HG03520 (cell line): ENCODE measurements at regions not wholly inside any gene's neighbourhood (a gene's known extent, or its start where the extent isn't known, plus 50 kb on each side); places are given as distances from the start of the nearest gene placed in this dataset.
A peak's percentile ranks its signal among the peaks of the same experiment; 100 is the strongest.
"Not testable (repeated sequence)": the region's sequence is repeated elsewhere in the genome, so short reads cannot be mapped to it uniquely, and the experiment has no call there.

Source experiments
- ATAC-seq: cut with Tn5 transposase; IDR thresholded peaks from one replicate; pipeline ENCODE4 v1.9.1; 2021; ENCODE audit warnings: mild to moderate bottlenecking, moderate library complexity; ENCODE audit not compliant: unreplicated experiment

DNA sequence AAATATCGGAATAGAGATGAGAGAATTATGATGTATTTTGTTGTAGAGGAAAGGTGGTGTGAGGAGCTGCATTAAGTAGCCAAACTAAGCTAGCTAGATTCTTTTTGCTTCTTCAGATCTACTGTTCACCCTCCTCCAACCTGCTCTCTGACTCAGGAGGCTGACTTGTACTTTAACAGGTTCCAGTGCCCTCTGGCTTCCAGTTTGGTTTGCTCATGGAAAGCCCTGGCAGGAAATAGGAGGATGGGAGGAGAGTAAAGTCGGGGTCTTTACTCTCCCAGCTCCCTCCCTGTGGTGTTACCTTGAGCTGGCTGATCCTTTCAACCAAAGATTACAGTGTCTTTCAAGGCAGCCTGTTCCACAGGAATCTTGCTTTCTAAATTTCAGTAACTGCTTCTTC lies 277.0 kb upstream of the EDA2R start:
- no peak for ATAC-seq

GRCh38 chrX:66914080-66914479 lies 275.2 kb upstream of the EDA2R start:
- no peak for ATAC-seq

DNA sequence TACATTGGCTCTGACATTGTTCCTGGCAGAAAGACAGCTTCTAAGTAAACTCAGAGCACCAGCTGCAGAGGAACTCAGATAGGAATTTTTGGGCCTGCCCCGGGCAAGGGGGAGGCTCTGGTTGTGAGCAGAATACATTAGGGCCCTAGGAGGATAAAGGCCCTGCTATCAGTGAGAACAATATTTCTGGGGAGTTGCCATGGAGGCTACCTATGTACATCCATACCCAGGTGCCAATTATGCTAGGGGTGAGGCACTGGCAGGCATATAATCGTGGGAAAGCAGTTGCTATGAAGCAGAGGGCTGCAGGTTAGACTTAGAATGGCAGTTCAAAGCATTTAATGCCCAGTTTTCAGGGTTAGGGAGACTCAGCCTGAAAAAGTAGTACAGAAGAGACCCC lies 273.5 kb upstream of the EDA2R start:
- no peak for ATAC-seq

GRCh38 chrX:66902081-66902480 lies 263.2 kb upstream of the EDA2R start:
- no peak for ATAC-seq

- no peak for ATAC-seq
Measured at GRCh38 chrX:66900886-66901285, 262.0 kb upstream of the EDA2R start.

DNA sequence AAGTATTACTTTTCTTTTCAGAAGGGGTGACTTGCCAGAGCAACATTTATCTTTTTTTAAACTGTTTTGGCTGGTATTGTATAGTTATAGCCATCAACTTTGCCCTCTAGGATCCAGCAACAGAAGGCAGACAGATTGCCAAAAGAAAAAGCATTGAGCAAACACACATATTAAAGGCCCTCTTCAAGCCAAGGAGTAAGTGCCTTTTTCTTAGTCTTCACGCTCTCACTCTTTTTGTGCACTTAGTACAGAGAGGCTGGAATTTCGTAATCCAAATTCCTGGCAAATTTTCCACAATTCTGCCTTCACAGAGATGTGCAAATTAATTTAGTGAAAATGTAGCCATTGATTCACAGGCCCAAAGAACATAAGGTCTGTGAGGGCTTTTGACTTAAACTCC lies 253.1 kb upstream of the EDA2R start:
- no peak for ATAC-seq

GRCh38 chrX:66889418-66889817 lies 250.5 kb upstream of the EDA2R start:
- no peak for ATAC-seq

DNA sequence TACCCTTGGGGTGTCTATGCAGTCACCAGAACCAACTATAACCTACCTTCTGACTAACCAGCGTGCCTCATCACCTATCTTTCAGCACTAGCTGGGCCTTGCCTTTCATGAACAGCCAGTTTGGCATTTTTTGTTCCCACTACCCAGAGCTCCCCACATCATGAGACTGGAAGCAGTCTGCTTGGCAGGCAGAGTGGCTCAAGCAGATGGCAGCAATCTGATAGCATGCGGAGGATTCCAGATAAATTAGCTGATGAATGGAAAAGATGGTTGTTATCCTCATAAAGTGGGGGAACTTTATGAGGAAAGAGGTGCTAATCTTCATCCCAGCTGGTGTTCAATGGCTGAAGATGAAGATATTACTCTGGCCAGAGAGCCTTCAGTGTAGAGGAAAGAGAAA lies 243.2 kb upstream of the EDA2R start:
- no peak for ATAC-seq

- ATAC-seq, result no peak
Measured at GRCh38 chrX:66876776-66877175, 237.9 kb upstream of the EDA2R start.

DNA sequence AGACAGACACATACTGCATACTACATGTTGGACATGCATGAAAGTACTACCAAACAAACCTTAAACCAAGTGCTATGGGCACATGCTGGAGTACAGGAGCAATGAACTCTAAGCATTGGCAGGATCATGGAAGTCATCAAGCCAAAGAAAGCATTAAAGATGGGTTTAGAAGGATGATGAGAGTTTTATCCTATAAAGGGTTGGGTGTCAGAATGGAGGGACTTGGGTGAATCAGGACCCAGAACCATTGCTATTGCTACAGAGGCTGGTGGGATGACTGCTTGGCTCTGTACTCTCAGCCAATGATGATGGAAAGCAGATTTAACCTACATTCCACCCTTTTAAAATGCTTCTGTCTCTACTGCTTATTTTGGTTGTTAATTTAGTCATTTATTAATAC lies 233.9 kb upstream of the EDA2R start:
- no peak for ATAC-seq

DNA sequence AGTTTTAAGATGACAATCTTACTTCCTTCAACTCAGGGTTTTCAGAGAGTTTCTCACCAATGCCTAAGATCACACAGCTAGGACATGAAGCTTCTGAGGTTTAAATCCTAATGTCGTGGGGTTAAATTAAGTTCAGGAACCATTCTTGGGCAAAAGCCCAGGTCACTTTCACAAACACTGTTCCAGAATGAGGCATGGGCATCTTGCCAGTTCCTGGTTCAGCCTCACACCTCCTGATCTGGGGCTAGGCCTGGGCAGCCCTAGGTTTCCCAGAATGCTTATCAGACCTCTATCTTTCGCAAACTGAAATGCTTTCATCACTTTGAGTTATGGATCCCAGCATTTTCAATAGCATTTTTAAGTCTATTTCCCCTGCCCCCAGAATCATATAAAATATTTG lies 224.8 kb upstream of the EDA2R start:
- no peak for ATAC-seq

DNA sequence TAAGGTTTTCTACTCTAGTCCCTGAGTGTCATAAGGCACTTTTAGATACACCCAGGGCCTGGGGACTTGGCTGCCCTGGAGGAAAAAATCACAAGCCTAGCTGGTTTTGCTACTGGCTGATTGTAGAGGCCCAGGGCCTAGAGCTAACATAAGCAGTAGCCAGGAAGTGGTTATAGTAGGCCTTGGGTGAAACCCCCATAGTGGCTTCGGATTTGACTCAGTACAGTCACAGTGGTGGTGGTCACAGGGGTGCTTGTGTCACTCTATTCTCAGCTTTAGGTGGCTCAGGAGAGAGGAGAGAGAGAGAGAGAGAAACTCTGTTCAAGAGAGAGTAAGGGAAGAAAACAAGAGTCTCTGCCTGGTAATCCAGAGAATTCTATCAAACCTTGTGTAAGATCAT lies 194.5 kb upstream of the EDA2R start:
- peak; percentile 100 for ATAC-seq

GRCh38 chrX:66815227-66815626 lies 176.3 kb upstream of the EDA2R start:
- ATAC-seq, result no peak

DNA sequence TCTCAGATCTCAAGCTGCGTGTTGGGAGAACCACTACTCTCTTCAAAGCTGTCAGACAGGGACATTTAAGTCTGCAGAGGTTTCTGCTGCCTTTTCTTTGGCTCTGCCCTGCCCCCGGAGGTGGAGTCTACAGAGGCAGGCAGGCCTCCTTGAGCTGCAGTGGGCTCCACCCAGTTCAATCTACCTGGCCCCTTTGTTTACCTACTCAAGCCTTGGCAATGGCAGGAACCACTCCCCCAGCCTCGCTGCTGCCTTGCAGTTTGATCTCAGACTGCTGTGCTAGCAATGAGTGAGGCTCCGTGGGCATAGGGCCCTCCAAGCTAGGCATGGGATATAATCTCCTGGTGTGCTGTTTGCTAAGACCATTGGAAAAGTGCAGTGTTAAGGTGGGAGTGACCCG lies 155.6 kb upstream of the EDA2R start:
- not testable (repeated sequence) for ATAC-seq

GRCh38 chrX:66766318-66766717 lies 127.4 kb upstream of the EDA2R start:
- ATAC-seq, result no peak

DNA sequence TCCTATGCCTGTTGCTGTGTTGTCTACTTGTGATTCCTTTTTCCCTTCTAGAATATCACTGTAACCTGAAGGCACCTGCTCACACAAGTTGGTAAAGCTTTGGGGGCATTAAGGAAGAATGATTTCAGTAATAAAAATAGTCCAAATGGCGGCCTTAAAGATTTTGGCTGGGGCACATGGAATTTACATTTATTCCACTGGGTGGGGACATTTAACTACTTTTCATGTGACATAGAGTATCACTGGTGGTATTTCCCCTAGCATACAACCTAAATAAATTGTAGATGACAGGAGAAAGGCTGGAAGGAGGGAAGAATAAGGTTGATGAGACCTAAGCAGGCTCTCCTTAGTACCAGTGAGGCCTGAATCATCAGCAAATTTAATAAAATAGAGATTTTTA lies 121.8 kb upstream of the EDA2R start:
- ATAC-seq, result no peak

GRCh38 chrX:66756717-66757116 lies 117.8 kb upstream of the EDA2R start:
- ATAC-seq, result no peak

DNA sequence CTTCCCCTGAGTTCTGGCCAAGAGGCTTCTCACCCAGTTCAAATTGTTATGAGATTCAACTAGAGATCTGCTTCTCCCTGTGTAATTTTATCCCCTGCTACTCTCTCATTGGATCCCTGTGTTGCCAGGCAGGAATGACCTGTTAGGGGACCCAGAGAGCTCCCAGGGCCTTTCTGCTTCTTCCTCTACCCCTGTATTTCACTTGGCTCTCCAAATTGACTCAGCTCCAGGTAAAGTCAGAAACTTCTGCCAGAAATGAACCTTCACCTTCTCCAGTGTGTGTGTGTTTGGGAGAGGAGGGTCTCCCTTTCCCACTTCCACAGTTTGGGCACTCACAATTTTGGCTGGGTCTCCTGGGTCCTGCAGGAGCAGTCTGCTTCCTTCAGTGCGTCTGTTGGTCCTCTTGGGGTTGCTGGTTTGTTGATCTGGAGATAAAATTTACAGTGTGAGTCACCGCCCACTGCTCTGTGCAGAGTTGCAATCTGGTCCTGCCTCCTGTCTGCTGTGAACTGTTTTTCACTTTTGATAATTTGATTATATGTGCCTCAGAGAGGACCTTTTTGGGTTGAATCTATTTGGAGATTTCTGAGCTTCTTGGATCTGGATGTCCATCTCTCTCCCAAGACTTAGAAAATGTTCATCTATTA lies 112.4 kb upstream of the EDA2R start:
- ATAC-seq, result no peak

DNA sequence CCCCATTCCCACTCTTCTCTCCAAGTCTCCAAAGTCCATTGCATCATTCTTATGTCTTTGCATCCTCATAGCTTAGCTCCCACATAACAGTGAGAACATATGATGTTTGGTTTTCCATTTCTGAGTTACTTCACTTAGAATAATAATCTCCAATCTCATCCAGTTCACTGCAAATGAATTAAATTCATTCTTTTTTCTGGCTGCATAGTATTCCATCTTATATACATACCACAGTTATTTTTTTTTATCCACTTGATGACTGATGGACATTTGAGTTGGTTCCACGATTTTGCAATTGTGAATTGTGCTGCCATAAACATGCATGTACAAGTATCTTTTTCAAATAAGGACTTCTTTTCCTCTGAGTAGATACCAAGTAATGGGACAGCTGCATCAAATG lies 105.6 kb upstream of the EDA2R start:
- ATAC-seq, result not testable (repeated sequence)

DNA sequence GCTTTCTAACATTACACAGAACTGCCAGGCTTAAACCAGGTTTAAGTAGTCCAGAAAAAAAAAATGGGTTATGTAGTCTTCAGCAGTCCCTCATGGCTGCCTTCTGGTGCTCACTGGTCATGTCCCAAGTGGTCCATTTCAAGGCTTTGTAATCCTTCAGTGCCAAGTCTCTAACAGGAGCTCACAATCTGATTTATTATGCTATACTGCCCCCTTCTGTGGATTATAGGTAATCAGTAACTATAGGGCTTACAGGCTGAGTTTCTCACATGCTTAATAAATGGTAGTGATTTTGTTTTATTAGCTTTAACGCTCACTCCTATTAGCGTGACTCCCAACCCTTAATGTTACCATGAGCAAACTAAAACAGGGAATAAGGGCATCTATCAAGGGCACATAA lies 92.5 kb upstream of the EDA2R start:
- ATAC-seq, result peak; percentile 57

DNA sequence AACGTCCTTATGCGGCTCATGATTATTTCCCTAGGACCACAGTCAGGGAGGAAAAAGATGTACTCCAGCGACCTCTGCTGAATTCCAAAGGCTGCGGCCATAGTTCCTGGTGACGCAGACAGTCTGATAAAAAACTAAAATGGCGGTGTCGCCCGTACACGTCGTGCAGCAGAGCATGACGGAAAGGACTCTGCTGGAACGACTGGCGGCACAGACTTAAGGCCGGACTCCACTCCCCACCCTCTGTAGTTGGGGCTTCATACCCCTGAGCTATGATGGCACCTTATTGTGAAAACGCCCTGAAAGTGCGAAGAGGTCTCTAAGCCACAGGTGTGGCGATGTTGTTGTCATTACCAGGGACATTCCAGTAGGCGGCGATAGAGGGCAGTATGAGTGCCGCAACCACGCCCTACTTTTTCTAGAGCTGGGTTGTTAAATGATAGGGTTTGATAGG lies 90.0 kb upstream of the EDA2R start:
- peak; percentile 62 for ATAC-seq

DNA sequence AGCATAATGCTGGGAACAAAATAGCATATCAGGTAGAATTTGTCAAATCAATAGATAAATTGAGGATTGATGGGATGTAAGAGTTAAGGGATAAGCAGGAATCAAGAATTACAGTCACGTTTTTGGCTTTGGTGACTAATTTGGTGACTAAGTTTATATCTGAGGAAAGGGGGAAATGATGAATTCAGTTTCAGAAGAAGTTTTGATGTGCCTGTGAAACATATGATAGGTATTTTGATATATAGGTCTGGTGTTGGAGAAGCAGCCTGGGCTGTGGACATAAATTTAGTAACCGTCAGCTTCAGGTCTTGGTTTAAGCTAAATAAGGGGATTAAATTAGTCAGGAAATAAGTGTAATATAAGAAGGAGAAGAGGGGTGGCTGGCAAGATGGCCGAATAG lies 79.0 kb upstream of the EDA2R start:
- no peak for ATAC-seq
